ENCODE measurements at regions not wholly inside any gene's neighbourhood (a gene's known extent, or its start where the extent isn't known, plus 50 kb on each side); places are given as distances from the start of the nearest gene placed in this dataset.

DNA sequence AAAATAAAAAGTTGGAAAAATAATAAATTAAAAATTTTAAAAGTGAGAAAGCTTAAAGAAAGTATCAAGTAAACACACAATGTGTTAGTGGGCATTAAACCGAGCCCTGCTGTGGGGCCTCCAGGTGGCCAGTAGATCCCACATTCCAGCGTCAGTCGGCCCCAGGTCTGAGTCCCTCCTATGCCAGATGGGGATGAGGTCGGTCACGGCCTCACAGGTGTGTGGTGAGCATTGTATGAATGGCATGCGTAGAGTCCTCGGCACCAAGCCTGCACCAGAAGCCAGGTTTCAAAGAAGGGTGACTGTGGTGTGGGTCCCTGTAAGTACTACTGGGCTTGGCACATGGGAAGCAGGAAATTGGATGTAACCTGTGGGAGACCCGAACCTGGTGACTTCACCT, 75.6 kb upstream of the MSX1 start:
- H3K4me3 ChIP-seq (ENCODE audit: low read depth, low read length, poor library complexity, severe bottlenecking), result no peak overlapping the region
- H3K27me3 ChIP-seq (replicated peaks; ENCODE audit: insufficient read depth, low read depth, low read length, poor library complexity), result no peaks in the 10 kb centered on the region
- H3K9me3 ChIP-seq (ENCODE audit: low read depth, low read length, poor library complexity, severe bottlenecking), result peaks cover 6% of the 10 kb centered on the region
- no peak for DNase-seq (ENCODE audit: low spot score)
- no TSS peak for BruUV-seq (replicated peaks)
- POLR2A ChIA-PET (ENCODE audit: low non-redundant PET), result no interaction called here
- TF ChIP-seq, protein P1, sequence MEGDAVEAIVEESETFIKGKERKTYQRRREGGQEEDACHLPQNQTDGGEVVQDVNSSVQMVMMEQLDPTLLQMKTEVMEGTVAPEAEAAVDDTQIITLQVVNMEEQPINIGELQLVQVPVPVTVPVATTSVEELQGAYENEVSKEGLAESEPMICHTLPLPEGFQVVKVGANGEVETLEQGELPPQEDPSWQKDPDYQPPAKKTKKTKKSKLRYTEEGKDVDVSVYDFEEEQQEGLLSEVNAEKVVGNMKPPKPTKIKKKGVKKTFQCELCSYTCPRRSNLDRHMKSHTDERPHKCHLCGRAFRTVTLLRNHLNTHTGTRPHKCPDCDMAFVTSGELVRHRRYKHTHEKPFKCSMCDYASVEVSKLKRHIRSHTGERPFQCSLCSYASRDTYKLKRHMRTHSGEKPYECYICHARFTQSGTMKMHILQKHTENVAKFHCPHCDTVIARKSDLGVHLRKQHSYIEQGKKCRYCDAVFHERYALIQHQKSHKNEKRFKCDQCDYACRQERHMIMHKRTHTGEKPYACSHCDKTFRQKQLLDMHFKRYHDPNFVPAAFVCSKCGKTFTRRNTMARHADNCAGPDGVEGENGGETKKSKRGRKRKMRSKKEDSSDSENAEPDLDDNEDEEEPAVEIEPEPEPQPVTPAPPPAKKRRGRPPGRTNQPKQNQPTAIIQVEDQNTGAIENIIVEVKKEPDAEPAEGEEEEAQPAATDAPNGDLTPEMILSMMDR (conservative IDR thresholded peaks at IDR 0.05; ENCODE audit: low read depth, low read length), result no peak
- no peak for TF ChIP-seq EZH2 (IDR thresholded peaks at IDR 0.05; ENCODE audit: borderline replicate concordance, low read depth, low read length, poor library complexity, severe bottlenecking)
- no peak overlapping the region for H3K27ac ChIP-seq (ENCODE audit: low read depth, low read length, poor library complexity, severe bottlenecking)
- no peaks in the 10 kb centered on the region for H3K4me1 ChIP-seq (ENCODE audit: insufficient read depth, low read length, poor library complexity, severe bottlenecking)
- CTCF ChIA-PET, result no interaction called here
- H3K36me3 ChIP-seq (ENCODE audit: insufficient read depth, low read length, poor library complexity, severe bottlenecking), result no peaks in the 10 kb centered on the region
- intact Hi-C loops (cut with micrococcal nuclease; ENCODE audit: unreplicated experiment), result no loop called here

DNA sequence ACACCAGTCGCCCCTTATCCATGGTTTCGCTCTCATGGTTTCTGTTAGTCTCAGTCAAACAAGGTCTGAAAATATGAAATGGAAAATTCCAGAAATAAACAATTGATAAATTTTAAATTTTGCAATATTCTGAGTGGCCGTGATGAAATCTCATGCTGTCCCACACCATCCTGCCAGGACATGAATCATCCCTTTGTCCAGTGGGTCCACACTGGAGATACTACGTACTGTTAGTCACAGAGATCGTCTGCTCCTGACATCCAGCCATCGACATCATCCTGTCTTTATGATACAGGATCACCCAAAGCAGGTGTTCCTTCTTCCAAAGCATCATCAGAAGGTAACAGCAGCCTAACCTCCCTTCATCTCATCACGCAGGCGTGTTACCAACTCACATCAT, 76.5 kb upstream of the MSX1 start:
- CTCF ChIA-PET, result no interaction called here

DNA sequence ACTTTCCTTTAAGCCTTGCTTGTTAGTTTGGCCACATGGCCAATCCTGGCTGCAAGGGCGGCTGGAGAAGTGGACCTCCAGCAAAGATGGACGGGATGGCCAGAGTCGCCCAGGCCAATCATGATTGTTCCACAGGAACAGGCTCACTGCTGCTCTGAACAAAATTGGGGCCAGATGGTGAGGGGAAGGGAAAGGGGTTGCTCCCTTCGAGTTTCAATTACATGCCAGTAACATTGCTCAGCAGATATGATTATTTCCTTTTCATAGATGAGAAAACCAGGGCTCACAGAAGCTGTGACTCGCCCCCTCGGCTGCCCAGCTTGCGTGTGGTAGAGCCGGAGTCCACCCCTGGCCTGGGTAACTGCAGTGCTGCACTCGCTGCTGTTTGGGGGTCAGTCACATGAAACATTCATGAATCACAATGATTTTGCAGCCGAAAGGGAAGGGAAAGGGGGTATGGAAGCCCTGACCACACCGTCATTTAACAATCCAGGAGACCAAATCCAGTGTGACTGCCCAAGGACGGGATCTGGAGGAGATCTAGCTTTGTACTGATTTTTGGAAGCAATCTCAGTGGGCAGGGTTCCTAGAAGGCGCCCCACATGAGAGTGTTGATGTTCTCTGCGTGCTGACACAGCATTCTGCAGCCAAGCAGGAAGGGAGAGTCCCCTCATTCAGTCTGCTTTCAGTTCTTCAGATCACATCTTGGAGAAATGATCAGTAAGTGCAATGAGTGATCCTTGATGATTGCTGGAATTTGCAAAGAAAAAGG, 77.3 kb upstream of the MSX1 start:
- no peaks in the 10 kb centered on the region for H3K4me1 ChIP-seq (ENCODE audit: insufficient read depth, low read length, poor library complexity, severe bottlenecking)
- intact Hi-C loops (cut with micrococcal nuclease; ENCODE audit: unreplicated experiment), result no loop called here
- H3K27me3 ChIP-seq (replicated peaks; ENCODE audit: insufficient read depth, low read depth, low read length, poor library complexity), result no peaks in the 10 kb centered on the region
- ChIA-PET POLR2A (ENCODE audit: low non-redundant PET) (no interaction called here), CTCF (interaction anchor here (0.7 kb wide), 1 partner anchor 509 kb away, joined by 3 read pairs; no protein-coding TSS in a partner anchor)
- TF ChIP-seq, protein P1 (conservative IDR thresholded peaks at IDR 0.05; ENCODE audit: low read depth, low read length), result no peak
- no peak for TF ChIP-seq EZH2 (IDR thresholded peaks at IDR 0.05; ENCODE audit: borderline replicate concordance, low read depth, low read length, poor library complexity, severe bottlenecking)
- no TSS peak for BruUV-seq (replicated peaks)
- no peaks in the 10 kb centered on the region for H3K9me3 ChIP-seq (ENCODE audit: low read depth, low read length, poor library complexity, severe bottlenecking)
- DNase-seq (ENCODE audit: low spot score), result no peak
- H3K36me3 ChIP-seq (ENCODE audit: insufficient read depth, low read length, poor library complexity, severe bottlenecking), result no peaks in the 10 kb centered on the region
- H3K4me3 ChIP-seq (ENCODE audit: low read depth, low read length, poor library complexity, severe bottlenecking), result no peak overlapping the region
- no peak overlapping the region for H3K27ac ChIP-seq (ENCODE audit: low read depth, low read length, poor library complexity, severe bottlenecking)

More for the DNA sequence above, 76.5 kb upstream of the MSX1 start:
- DNase-seq (ENCODE audit: low spot score), result no peak
- no TSS peak for BruUV-seq (replicated peaks)
- intact Hi-C loops (cut with micrococcal nuclease; ENCODE audit: unreplicated experiment), result no loop called here
- Histone ChIP-seq H3K4me3 (ENCODE audit: low read depth, low read length, poor library complexity, severe bottlenecking) (no peak overlapping the region), H3K27me3 (replicated peaks; ENCODE audit: insufficient read depth, low read depth, low read length, poor library complexity) (no peaks in the 10 kb centered on the region), H3K9me3 (ENCODE audit: low read depth, low read length, poor library complexity, severe bottlenecking) (no peaks in the 10 kb centered on the region), H3K4me1 (ENCODE audit: insufficient read depth, low read length, poor library complexity, severe bottlenecking) (no peaks in the 10 kb centered on the region), H3K36me3 (ENCODE audit: insufficient read depth, low read length, poor library complexity, severe bottlenecking) (no peaks in the 10 kb centered on the region), H3K27ac (ENCODE audit: low read depth, low read length, poor library complexity, severe bottlenecking) (no peak overlapping the region)
- TF ChIP-seq EZH2 (IDR thresholded peaks at IDR 0.05; ENCODE audit: borderline replicate concordance, low read depth, low read length, poor library complexity, severe bottlenecking), result no peak
- TF ChIP-seq, protein P1 (conservative IDR thresholded peaks at IDR 0.05; ENCODE audit: low read depth, low read length), result no peak
- POLR2A ChIA-PET (ENCODE audit: low non-redundant PET), result no interaction called here
